ENCODE measurements at regions not wholly inside any gene's neighbourhood (a gene's known extent, or its start where the extent isn't known, plus 50 kb on each side); places are given as distances from the start of the nearest gene placed in this dataset.

GRCh38 chr14:32254952-32255679, 52.0 kb upstream of the RNU6-8 start:
- peak; percentile 74 for TF ChIP-seq CTCF (IDR thresholded peaks at IDR 0.05; ENCODE audit: insufficient read depth, low read length, poor library complexity, severe bottlenecking)
- Histone ChIP-seq H3K27me3 (replicated peaks; ENCODE audit: control insufficient read depth, insufficient read depth, low read length) (no peaks in the 10 kb centered on the region), H3K4me3 (replicated peaks; ENCODE audit: low read depth, low read length) (no peak overlapping the region), H3K36me3 (ENCODE audit: control insufficient read depth, insufficient read depth, low read length) (no peaks in the 10 kb centered on the region)
- peak; percentile 6 for DNase-seq (ENCODE audit: extremely low read depth, insufficient read length)

GRCh38 chr14:32255789-32256188, 52.7 kb upstream of the RNU6-8 start:
- DNase-seq (ENCODE audit: extremely low read depth, insufficient read length) = no peak
- H3K27me3 ChIP-seq (replicated peaks; ENCODE audit: control insufficient read depth, insufficient read depth, low read length) = no peaks in the 10 kb centered on the region
- TF ChIP-seq CTCF (IDR thresholded peaks at IDR 0.05; ENCODE audit: insufficient read depth, low read length, poor library complexity, severe bottlenecking) = no peak
- H3K4me3 ChIP-seq (replicated peaks; ENCODE audit: low read depth, low read length) = no peak overlapping the region
- H3K36me3 ChIP-seq (ENCODE audit: control insufficient read depth, insufficient read depth, low read length) = no peaks in the 10 kb centered on the region

GRCh38 chr14:32256576-32256975, 53.5 kb upstream of the RNU6-8 start:
- no peak for TF ChIP-seq CTCF (IDR thresholded peaks at IDR 0.05; ENCODE audit: insufficient read depth, low read length, poor library complexity, severe bottlenecking)
- H3K4me3 ChIP-seq (replicated peaks; ENCODE audit: low read depth, low read length) = no peak overlapping the region
- no peak for DNase-seq (ENCODE audit: extremely low read depth, insufficient read length)
- H3K27me3 ChIP-seq (replicated peaks; ENCODE audit: control insufficient read depth, insufficient read depth, low read length) = no peaks in the 10 kb centered on the region
- H3K36me3 ChIP-seq (ENCODE audit: control insufficient read depth, insufficient read depth, low read length) = no peaks in the 10 kb centered on the region

- no peak overlapping the region for H3K4me3 ChIP-seq (replicated peaks; ENCODE audit: low read depth, low read length)
- TF ChIP-seq CTCF (IDR thresholded peaks at IDR 0.05; ENCODE audit: insufficient read depth, low read length, poor library complexity, severe bottlenecking) = no peak
Measured at GRCh38 chr14:32258336-32258993, 55.4 kb upstream of the RNU6-8 start.

GRCh38 chr14:32259368-32260013, 56.4 kb upstream of the RNU6-8 start:
- no peak for TF ChIP-seq CTCF (IDR thresholded peaks at IDR 0.05; ENCODE audit: insufficient read depth, low read length, poor library complexity, severe bottlenecking)
- peak; percentile 43 for DNase-seq (ENCODE audit: extremely low read depth, insufficient read length)
- Histone ChIP-seq H3K27me3 (replicated peaks; ENCODE audit: control insufficient read depth, insufficient read depth, low read length) (no peaks in the 10 kb centered on the region), H3K4me3 (replicated peaks; ENCODE audit: low read depth, low read length) (no peak overlapping the region), H3K36me3 (ENCODE audit: control insufficient read depth, insufficient read depth, low read length) (no peaks in the 10 kb centered on the region)

More at GRCh38 chr14:32258336-32258993, 55.4 kb upstream of the RNU6-8 start:
- Histone ChIP-seq H3K27me3 (replicated peaks; ENCODE audit: control insufficient read depth, insufficient read depth, low read length) (no peaks in the 10 kb centered on the region), H3K36me3 (ENCODE audit: control insufficient read depth, insufficient read depth, low read length) (no peaks in the 10 kb centered on the region)
- no peak for DNase-seq (ENCODE audit: extremely low read depth, insufficient read length)
